ENCODE measurements at regions not wholly inside any gene's neighbourhood (a gene's known extent, or its start where the extent isn't known, plus 50 kb on each side); places are given as distances from the start of the nearest gene placed in this dataset.

DNA sequence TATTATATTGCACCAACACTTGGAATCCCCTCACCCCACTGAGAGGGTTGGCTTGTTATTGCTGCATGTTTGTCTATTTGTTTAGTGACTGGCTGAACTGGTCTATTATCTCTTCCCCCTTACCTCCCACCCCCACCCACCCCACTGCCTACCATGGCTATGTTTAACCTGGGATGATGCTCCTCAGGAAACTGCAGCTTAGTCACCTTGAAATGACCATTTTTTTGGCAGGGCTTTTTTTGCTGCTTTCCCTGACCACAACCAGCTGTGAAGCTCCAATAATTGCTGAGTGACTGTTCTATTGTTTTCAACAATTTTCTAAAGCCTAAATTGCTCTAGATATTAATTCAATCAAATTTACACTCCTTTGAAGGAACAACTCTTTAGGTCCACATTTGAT, 137.9 kb upstream of the CADM2 start (continued):
- TF ChIP-seq, protein P1, sequence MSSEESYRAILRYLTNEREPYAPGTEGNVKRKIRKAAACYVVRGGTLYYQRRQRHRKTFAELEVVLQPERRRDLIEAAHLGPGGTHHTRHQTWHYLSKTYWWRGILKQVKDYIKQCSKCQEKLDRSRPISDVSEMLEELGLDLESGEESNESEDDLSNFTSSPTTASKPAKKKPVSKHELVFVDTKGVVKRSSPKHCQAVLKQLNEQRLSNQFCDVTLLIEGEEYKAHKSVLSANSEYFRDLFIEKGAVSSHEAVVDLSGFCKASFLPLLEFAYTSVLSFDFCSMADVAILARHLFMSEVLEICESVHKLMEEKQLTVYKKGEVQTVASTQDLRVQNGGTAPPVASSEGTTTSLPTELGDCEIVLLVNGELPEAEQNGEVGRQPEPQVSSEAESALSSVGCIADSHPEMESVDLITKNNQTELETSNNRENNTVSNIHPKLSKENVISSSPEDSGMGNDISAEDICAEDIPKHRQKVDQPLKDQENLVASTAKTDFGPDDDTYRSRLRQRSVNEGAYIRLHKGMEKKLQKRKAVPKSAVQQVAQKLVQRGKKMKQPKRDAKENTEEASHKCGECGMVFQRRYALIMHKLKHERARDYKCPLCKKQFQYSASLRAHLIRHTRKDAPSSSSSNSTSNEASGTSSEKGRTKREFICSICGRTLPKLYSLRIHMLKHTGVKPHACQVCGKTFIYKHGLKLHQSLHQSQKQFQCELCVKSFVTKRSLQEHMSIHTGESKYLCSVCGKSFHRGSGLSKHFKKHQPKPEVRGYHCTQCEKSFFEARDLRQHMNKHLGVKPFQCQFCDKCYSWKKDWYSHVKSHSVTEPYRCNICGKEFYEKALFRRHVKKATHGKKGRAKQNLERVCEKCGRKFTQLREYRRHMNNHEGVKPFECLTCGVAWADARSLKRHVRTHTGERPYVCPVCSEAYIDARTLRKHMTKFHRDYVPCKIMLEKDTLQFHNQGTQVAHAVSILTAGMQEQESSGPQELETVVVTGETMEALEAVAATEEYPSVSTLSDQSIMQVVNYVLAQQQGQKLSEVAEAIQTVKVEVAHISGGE (CRISPR knock-in tag; IDR thresholded peaks at IDR 0.05): no peak
- TF ChIP-seq, protein P2, sequence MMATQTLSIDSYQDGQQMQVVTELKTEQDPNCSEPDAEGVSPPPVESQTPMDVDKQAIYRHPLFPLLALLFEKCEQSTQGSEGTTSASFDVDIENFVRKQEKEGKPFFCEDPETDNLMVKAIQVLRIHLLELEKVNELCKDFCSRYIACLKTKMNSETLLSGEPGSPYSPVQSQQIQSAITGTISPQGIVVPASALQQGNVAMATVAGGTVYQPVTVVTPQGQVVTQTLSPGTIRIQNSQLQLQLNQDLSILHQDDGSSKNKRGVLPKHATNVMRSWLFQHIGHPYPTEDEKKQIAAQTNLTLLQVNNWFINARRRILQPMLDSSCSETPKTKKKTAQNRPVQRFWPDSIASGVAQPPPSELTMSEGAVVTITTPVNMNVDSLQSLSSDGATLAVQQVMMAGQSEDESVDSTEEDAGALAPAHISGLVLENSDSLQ (IDR thresholded peaks at IDR 0.05): no peak
- TF ChIP-seq ZNF445 (CRISPR knock-in tag; IDR thresholded peaks at IDR 0.05; ENCODE audit: low read depth) (no peak), TOE1 (IDR thresholded peaks at IDR 0.05; ENCODE audit: borderline replicate concordance) (no peak), TOE1 (CRISPR knock-in tag; IDR thresholded peaks at IDR 0.05; ENCODE audit: borderline replicate concordance, low read depth) (no peak), GTF2E2 (tag; IDR thresholded peaks at IDR 0.05) (no peak), CREB1 (IDR thresholded peaks at IDR 0.05) (no peak), CREB1 (CRISPR knock-in tag; IDR thresholded peaks at IDR 0.05) (no peak)
- TF ChIP-seq, protein P3, sequence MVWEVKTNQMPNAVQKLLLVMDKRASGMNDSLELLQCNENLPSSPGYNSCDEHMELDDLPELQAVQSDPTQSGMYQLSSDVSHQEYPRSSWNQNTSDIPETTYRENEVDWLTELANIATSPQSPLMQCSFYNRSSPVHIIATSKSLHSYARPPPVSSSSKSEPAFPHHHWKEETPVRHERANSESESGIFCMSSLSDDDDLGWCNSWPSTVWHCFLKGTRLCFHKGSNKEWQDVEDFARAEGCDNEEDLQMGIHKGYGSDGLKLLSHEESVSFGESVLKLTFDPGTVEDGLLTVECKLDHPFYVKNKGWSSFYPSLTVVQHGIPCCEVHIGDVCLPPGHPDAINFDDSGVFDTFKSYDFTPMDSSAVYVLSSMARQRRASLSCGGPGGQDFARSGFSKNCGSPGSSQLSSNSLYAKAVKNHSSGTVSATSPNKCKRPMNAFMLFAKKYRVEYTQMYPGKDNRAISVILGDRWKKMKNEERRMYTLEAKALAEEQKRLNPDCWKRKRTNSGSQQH (CRISPR knock-in tag; IDR thresholded peaks at IDR 0.05): no peak
- TF ChIP-seq, protein P4, sequence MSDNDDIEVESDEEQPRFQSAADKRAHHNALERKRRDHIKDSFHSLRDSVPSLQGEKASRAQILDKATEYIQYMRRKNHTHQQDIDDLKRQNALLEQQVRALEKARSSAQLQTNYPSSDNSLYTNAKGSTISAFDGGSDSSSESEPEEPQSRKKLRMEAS (CRISPR knock-in tag; IDR thresholded peaks at IDR 0.05): no peak
